GM12878 (cell line): ENCODE measurements at regions not wholly inside any gene's neighbourhood (a gene's known extent, or its start where the extent isn't known, plus 50 kb on each side); places are given as distances from the start of the nearest gene placed in this dataset.

Experiments
- ATAC-seq: fragments of 200-7000 bp; cut with Tn5 transposase; 3 replicates; pipeline ENCODE4 v1.9.1; 2020; ENCODE audit warnings: mild to moderate bottlenecking, moderate library complexity
- BruUV-seq: library from RNA; stranded (reverse); fragments of 400-500 nt; replicated peaks from 2 replicates; lab custom pipeline; 2021; lab: Mats Ljungman, UMichigan
- CTCF ChIA-PET: fragments of 300-600 bp; sonication (Branson Sonifier 250); formaldehyde crosslinking; extraction: SDS; loops from one replicate; lab custom pipeline; 2021; ENCODE audit warnings: inconsistent platforms; lab: Yijun Ruan, JAX
- POLR2A ChIA-PET: fragments of 350-600 bp; formaldehyde crosslinking; extraction: SDS; loops from one replicate; lab custom pipeline; 2021; ENCODE audit warnings: inconsistent platforms; lab: Charles Lee
- RAD21 ChIA-PET: fragments of 300-600 bp; sonication (Branson Sonifier 250); formaldehyde crosslinking; loops from one replicate; lab custom pipeline; 2023; ENCODE audit warnings: antibody characterized with exemption; ENCODE audit not compliant: unreplicated experiment; lab: Charles Lee
- SMC1A ChIA-PET: fragments of 300-600 bp; sonication (Branson Sonifier 250); formaldehyde crosslinking; loops from one replicate; lab custom pipeline; 2023; ENCODE audit not compliant: unreplicated experiment, uncharacterized antibody; lab: Charles Lee
- DNase-seq: peaks from one replicate; pipeline ENCODE4 v3.0.0-alpha.2; 2011; ENCODE audit warnings: low read depth, low spot score
- FAIRE-seq: peaks from 3 replicates; lab custom pipeline; 2011; peaks lifted over from hg19 to GRCh38; lab: Jason Lieb, UNC
- H2AFZ ChIP-seq: 2 replicates; pipeline ENCODE4 v1.6.0; 2011; ENCODE audit warnings: low read depth, low read length, control low read depth; ENCODE audit not compliant: control insufficient read depth
- H3K27ac ChIP-seq: 2 replicates; pipeline ENCODE4 v1.5.1; 2011; ENCODE audit warnings: control low read depth; ENCODE audit not compliant: control insufficient read depth, insufficient read depth
- H3K27me3 ChIP-seq, 2 experiments: replicated peaks in 1 of 2; 2 replicates each; pipeline versions ENCODE4 v1.6.0 to v1.6.1; 2011; ENCODE audit warnings: low read length in 1 of 2; ENCODE audit not compliant: control insufficient read depth in 2 of 2, insufficient read depth in 2 of 2
- H3K36me3 ChIP-seq, 2 experiments: 2 replicates each; pipeline ENCODE4 v1.5.1; 2011; ENCODE audit warnings: low read length in 1 of 2; ENCODE audit not compliant: control insufficient read depth in 2 of 2, insufficient read depth in 2 of 2
- H3K4me1 ChIP-seq: 2 replicates; pipeline ENCODE4 v1.6.1; 2011; ENCODE audit warnings: mild to moderate bottlenecking, low read length, moderate library complexity, mixed read lengths; ENCODE audit not compliant: control insufficient read depth, insufficient read depth
- H3K4me2 ChIP-seq: 2 replicates; pipeline ENCODE4 v1.6.0; 2011; ENCODE audit warnings: control low read depth; ENCODE audit not compliant: control insufficient read depth, insufficient read depth
- H3K4me3 ChIP-seq: fragments of 200-600 bp; sonication (generic); 2 replicates; pipeline ENCODE4 v1.5.1; 2016
- H3K79me2 ChIP-seq: 2 replicates; pipeline ENCODE4 v1.6.0; 2011; ENCODE audit warnings: low read length; ENCODE audit not compliant: control insufficient read depth, insufficient read depth
- H3K9ac ChIP-seq: 2 replicates; pipeline ENCODE4 v1.8.0; 2011; ENCODE audit warnings: low read length, control low read depth, mixed read lengths; ENCODE audit not compliant: control insufficient read depth, insufficient read depth
- H3K9me3 ChIP-seq: replicated peaks from 3 replicates; pipeline ENCODE4 v1.5.1; 2011; ENCODE audit warnings: mild to moderate bottlenecking, low read length; ENCODE audit not compliant: control insufficient read depth, insufficient read depth
- H4K20me1 ChIP-seq: 2 replicates; pipeline ENCODE4 v1.6.0; 2011; ENCODE audit not compliant: control insufficient read depth, insufficient read depth
- ATF2 ChIP-seq: IDR thresholded peaks from 2 replicates; pipeline ENCODE4 v1.6.1; 2012; ENCODE audit warnings: low read length, inconsistent platforms
- BCL11A ChIP-seq: IDR thresholded peaks from 2 replicates; pipeline ENCODE4 v1.6.1; 2011; ENCODE audit warnings: low read depth, low read length
- CREB1 ChIP-seq: IDR thresholded peaks from 2 replicates; pipeline ENCODE4 v1.6.1; 2012; ENCODE audit warnings: low read depth, mild to moderate bottlenecking, inconsistent platforms
- CUX1 ChIP-seq: IDR thresholded peaks from 2 replicates; pipeline ENCODE4 v1.6.1; 2012; ENCODE audit warnings: improper control_type of control experiment, low read depth, low read length; ENCODE audit not compliant: insufficient replicate concordance
- DPF2 ChIP-seq: fragments of 450-650 bp; IDR thresholded peaks from 2 replicates; pipeline ENCODE4 v1.6.1; 2017; ENCODE audit warnings: mild to moderate bottlenecking
- E2F4 ChIP-seq: IDR thresholded peaks from 2 replicates; pipeline ENCODE4 v1.6.1; 2012; ENCODE audit warnings: low read depth, low read length, improper control_type of control experiment
- JUNB ChIP-seq: IDR thresholded peaks from 2 replicates; pipeline ENCODE4 v1.6.1; 2016; ENCODE audit warnings: antibody characterized with exemption, mild to moderate bottlenecking
- PKNOX1 ChIP-seq: fragments of 450-650 bp; IDR thresholded peaks from 2 replicates; pipeline ENCODE4 v1.6.1; 2016; ENCODE audit warnings: mild to moderate bottlenecking
- SREBF1 ChIP-seq: IDR thresholded peaks from 2 replicates; pipeline ENCODE4 v1.6.1; 2012; ENCODE audit warnings: mild to moderate bottlenecking, low read length
- SRF ChIP-seq, 2 experiments: IDR thresholded peaks; 2 replicates each; pipeline ENCODE4 v1.6.1; 2011; ENCODE audit warnings: low read depth in 2 of 2, low read length in 2 of 2, mild to moderate bottlenecking in 1 of 2, moderate library complexity in 1 of 2
- TCF3 ChIP-seq: IDR thresholded peaks from 2 replicates; pipeline ENCODE4 v1.6.1; 2012; ENCODE audit warnings: low read depth, mild to moderate bottlenecking, low read length, borderline replicate concordance; ENCODE audit not compliant: insufficient read depth
- ZBTB4 ChIP-seq: fragments of 450-650 bp; formaldehyde crosslinking; IDR thresholded peaks from 2 replicates; pipeline ENCODE4 v1.4.0; 2022; ENCODE audit warnings: mild to moderate bottlenecking, moderate library complexity
- ZNF207 ChIP-seq: fragments of 450-650 bp; IDR thresholded peaks from 2 replicates; pipeline ENCODE4 v1.6.1; 2014; ENCODE audit warnings: antibody characterized with exemption, mild to moderate bottlenecking, borderline replicate concordance
- ZSCAN29 ChIP-seq: fragments of 450-650 bp; IDR thresholded peaks from 2 replicates; pipeline ENCODE4 v1.6.1; 2017; ENCODE audit warnings: mild to moderate bottlenecking, moderate library complexity
- WGBS: methylation state at CpG from one replicate; pipeline ENCODE4 v1.1.6; 2016; ENCODE audit warnings: low lambda C conversion rate; ENCODE audit not compliant: insufficient replicate concordance, insufficient coverage; ENCODE audit errors: missing lambda C conversion rate; 5-methylcytosine and 5-hydroxymethylcytosine counted together
- in situ Hi-C: fragments of 300-500 bp; cut with MboI; formaldehyde crosslinking; loops from 9 replicates; pipeline ENCODE4 v1.14.3; 2018; ENCODE audit warnings: mixed read lengths
- intact Hi-C: fragments of 100-400 bp; cut with micrococcal nuclease; formaldehyde crosslinking; loops from one replicate; pipeline ENCODE4 v1.14.2; 2022; ENCODE audit not compliant: unreplicated experiment

GRCh38 chr2:155714983-155715382 lies 617.5 kb downstream of the NR4A2 start:
- SMC1A ChIA-PET, result interaction anchor here (1.9 kb wide), 1 partner anchor 20 kb away, joined by 5 read pairs; no protein-coding TSS in a partner anchor
- H3K27ac ChIP-seq, result no peak overlapping the region
- no peaks in the 10 kb centered on the region for H3K9me3 ChIP-seq
- BruUV-seq, result no TSS peak
- DNase-seq, result no peak
- no peak overlapping the region for H2AFZ ChIP-seq
- intact Hi-C loops, result no loop called here
- RAD21 ChIA-PET, result no interaction called here
- CTCF ChIA-PET, result interaction anchor here (1.4 kb wide), 1 partner anchor 339 kb away, joined by 3 read pairs; no protein-coding TSS in a partner anchor
- H3K36me3 ChIP-seq, result no peaks in the 10 kb centered on the region
- FAIRE-seq, result no peak
- H3K79me2 ChIP-seq, result no peaks in the 10 kb centered on the region
- H3K27me3 ChIP-seq, result no peaks in the 10 kb centered on the region
- no peak overlapping the region for H3K9ac ChIP-seq
- ATAC-seq, result no peak
- in situ Hi-C loops, result no loop called here
- 0% methylated on average over 1 of the region's 1 CpG for WGBS
- H3K4me1 ChIP-seq, result no peaks in the 10 kb centered on the region
- H3K4me2 ChIP-seq, result no peak overlapping the region
- H3K4me3 ChIP-seq, result no peak overlapping the region
- POLR2A ChIA-PET, result no interaction called here
- no peaks in the 10 kb centered on the region for H4K20me1 ChIP-seq
- no peak for TF ChIP-seq CUX1
- no peak for TF ChIP-seq ATF2
- no peak for TF ChIP-seq SRF (IDR thresholded peaks at IDR 0.05; ENCODE audit: low read depth in 2 of 2, low read length in 2 of 2)
- TF ChIP-seq PKNOX1, result no peak
- TF ChIP-seq JUNB, result no peak
- no peak for TF ChIP-seq ZSCAN29
- TF ChIP-seq SREBF1, result no peak
- no peak for TF ChIP-seq ZNF207
- TF ChIP-seq BCL11A, result no peak
- no peak for TF ChIP-seq CREB1
- no peak for TF ChIP-seq E2F4
- no peak for TF ChIP-seq ZBTB4 (CRISPR knock-in tag)
- TF ChIP-seq DPF2, result no peak
- no peak for TF ChIP-seq TCF3
